HuH-7.5 (cell line): ENCODE measurements at regions not wholly inside any gene's neighbourhood (a gene's known extent, or its start where the extent isn't known, plus 50 kb on each side); places are given as distances from the start of the nearest gene placed in this dataset.

ENCODE experiments used
- DNase-seq: peaks from one replicate; pipeline ENCODE4 v3.0.0; 2011; ENCODE audit warnings: low spot score

DNA sequence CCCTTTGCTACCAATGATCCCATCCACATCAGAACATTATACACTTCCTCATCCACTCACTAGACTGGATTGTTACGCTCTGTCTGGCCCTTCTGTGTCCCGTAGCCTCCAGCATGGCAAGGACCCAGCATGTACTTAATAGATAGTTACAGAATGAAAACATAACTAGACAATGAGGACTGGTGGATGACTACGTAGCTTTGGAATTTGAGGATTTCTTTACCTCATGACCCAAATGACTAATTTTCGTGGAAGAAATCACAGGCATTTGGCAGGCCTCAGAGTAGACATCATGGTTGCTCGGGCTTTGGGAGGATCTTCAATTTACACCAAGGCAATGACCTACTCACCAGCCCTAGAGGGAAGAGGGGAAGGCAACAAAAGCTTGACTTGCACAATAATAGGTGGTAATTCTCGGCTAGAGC is 299.8 kb downstream of the TLE1 start:
- DNase-seq: no peak

DNA sequence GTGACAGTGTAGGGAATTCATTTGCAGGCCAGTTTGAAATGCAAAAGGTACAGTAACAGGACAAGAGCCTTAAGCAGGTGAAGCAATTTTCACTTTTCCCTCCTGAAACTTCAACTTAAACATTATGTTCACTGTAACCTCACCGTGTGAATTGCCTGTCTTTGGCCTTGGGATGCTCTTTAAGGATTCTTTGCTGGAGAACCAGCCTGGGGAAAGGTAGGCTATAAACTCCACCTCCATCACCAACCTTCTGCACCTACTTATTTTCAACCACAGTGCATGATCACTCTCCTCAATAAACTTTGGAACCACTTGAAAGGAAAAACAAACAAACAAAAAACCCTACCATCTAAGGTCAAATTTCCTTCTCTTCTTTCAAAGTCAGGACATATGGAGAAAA is 300.5 kb downstream of the TLE1 start:
- no peak for DNase-seq

DNA sequence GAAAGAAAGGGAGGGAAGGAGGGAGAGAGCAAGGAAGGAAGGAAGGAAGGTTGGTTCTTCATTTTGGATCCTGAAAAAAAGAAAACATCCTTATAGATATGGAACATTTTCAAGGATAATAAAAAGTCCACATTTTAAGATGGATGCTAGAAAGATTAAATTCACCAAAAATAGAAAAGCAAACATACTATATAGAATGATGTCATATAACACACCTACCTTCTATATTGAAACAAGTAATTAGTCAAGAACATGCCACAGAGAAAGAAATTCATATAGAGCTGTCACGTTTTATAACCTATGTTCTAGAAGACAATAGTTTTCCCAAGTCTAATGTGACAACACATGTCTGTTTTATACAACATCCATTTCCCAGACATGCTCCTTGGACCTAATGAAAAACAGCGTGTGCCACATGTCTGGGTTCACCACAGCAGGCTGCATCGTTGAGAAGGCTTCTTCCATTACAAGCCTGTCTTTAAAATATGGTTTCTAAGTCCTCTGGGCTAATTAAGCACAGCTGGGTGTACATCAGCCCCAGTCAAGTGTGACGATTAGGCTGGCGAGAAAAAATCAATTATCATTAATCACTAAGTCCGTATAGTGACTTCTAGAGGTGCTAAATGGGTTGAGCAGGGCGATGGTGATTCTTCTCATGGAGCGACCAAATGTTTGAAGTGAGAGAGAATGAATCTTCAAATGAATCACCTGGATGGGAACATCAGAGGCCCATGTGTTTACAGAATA is 301.8 kb downstream of the TLE1 start:
- DNase-seq: no peak

DNA sequence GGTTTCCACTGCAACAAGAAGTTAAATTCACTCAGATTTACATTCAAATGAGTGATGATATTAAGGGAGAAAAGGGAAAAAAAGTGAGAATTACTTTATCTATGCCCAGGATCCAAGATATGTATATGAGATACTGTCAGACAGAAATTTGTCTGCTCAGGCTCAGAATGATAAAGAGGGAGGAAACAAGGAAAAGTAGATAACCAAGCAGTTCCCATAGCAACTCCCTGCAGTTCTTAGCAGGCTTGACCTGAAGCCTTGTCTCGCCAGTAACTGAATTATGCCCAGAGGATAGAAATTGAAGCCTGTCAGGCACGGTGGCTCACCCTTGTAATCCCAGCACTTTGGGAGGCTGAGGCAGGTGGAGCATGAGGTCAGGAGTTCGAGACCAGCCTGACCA is 304.4 kb downstream of the TLE1 start:
- no peak for DNase-seq

DNA sequence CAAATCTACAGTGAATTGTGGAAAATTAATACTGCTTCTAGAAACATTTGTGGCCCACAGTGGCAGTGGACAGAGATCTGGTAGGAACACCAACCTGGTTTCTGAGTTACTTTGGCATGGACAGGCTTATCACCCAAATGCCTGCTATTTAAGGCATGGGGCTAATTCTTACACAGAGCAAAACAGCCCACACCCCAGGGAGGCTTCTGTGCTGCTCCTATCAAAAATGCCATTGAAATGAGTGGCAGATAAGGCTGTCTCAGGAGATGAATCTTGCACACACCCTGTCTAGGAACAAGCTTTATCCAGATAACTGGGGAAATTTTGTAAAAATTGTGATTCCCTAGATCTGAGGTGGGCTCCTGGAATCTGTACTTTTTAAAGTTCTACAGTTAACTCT is 307.1 kb downstream of the TLE1 start:
- DNase-seq: no peak

DNA sequence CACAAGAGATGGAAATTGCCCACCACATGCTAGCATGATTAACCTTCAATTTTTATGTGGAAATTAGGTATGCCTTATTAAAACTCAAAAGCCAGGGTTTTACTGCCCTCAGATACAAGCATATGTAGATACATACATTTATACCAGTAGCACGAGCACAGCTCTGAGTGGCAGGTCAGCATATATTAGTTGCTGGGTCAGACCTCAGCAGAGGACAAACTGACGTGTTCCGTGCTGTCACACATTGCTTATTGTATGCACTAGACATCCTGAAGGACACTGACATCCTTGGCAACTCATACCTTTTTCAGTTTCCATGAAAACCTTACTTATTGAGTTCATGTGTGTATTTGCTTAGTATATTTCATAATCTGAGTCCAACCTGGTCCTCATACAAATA is 307.7 kb downstream of the TLE1 start:
- no peak for DNase-seq

DNA sequence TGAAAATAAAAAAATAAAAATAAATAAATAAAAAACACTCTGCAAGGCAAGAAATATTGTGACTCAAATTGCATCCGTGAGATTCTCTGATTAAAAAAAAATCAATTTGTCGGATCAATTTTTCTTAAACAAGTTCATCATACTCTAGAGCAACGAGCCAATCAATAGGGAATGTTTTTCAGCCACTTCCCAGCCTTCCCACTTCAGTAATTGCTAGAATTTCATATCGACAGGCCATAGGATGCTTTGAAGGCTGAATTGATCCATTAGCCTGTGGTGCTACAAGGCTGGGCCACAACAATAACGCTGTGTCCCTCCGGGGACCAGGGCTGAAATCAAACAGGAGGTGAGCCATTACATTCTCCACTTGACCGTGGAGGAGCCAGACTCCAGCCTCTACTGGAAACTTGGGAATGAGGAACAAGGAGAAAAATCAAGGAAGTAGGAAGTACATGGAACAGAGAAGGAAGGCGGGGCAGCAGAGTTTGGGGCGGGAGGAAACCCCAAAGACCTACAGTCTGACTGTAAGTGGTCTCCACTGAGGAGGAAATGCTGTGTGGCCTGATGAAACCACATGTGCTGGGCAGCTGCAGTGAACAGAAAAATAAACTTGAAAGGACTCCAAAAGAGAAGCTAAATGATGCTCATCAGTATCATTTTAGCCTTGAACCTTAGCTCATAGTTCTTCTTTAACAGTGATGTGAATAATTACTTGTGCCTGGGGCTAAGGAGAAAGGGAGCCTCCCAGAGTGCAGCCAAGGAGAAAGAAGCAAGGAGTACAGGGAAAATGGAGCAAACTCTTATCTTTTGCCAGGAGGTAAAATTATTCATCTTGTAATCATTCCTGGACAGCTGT is 308.6 kb downstream of the TLE1 start:
- no peak for DNase-seq

DNA sequence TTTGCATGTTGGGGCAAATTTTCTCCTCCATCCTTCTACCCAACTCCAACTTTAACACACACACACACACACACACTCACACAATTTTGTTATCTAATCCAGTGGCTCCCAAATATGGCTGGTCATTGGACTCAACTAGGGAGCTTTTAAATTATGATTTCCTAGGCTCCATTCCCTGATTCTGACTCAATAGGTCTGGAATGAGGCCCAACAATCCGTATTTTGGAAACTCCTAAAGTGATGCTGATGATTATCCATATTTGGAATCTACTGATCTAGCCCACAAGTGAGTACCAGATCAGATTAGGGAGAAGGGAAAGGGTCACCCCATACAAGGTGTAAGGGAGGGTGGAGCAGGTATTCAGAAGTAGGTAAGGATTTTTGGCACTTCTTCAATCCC is 309.7 kb downstream of the TLE1 start:
- no peak for DNase-seq

DNA sequence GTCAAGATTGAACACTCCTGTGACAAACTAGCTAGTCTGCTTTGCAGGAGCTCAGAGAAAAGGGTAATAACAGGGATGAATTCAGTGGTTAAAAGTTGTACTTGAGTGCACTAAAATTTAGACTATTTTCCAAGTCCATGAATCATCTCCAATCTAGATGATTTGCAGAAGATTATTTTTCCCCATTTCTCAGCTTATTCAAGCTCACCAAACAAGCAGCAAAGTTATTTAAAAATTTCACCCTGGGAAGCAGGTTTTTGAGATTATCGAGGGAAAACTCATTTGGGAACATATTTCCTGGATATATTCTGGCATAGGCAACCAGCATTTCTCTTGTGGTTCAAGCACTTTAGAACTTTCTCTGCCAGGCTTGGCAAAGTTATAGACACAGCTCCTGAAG is 311.4 kb downstream of the TLE1 start:
- no peak for DNase-seq

DNA sequence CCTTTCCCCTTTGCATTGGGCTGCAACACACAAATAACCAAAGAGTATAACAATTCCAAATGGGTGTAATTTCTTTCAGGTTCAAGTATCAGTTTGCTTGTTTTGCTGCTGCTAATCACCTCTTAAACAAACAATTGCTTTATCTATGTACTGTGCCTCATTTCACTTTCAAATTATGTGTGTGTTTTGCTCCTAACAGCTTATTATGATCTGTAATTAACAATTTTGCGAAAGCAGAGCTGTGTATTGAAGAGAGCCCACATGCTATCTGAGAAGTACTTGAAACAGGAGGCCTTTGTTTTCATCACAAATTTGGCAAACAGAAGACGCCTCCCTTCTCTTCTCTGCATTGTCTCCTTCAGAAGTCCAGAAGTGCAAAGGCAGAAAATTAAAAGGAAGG is 312.0 kb downstream of the TLE1 start:
- no peak for DNase-seq

DNA sequence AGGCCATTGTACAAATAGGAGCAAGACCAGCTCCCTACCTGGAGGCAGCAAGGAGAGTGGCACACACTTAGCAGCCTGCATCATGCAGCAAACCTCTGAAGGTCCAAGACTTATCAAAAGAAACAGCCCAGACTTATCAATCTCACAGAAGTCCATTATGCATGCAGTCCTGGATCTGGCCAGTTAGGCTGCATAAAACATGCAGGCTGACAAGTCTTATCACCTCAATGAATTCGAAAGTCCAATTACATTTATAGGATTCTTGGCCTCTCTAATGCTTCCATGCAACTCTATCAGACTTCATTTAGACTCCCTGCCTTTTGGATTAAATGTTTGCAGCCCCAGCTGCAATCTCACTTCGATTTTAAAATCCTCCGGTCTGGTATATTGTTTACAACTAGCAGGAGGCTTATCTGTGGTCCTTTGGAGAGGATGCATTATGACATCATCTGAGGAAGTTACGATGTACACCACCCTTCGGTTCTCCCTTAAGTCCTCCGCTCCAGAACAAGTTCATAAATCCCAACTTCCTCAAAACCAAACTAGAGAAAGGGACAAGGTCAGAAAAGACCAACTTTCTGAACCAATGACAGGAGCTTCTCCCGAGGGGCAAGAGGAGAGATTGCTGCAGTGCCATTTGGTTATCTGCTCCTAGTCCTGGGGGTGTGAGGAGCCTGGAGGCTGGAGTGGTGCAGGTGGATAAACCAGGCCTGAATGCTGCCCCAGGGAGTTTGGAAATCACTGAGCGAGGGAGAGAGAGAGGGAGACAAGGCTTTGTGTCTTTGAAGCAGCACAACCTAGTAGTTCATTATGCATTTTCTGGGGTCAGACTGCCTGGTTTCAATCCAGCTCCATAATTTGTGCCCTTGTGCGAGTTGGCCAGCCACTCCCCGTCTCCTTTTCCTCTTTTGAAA is 313.9 kb downstream of the TLE1 start:
- no peak for DNase-seq

DNA sequence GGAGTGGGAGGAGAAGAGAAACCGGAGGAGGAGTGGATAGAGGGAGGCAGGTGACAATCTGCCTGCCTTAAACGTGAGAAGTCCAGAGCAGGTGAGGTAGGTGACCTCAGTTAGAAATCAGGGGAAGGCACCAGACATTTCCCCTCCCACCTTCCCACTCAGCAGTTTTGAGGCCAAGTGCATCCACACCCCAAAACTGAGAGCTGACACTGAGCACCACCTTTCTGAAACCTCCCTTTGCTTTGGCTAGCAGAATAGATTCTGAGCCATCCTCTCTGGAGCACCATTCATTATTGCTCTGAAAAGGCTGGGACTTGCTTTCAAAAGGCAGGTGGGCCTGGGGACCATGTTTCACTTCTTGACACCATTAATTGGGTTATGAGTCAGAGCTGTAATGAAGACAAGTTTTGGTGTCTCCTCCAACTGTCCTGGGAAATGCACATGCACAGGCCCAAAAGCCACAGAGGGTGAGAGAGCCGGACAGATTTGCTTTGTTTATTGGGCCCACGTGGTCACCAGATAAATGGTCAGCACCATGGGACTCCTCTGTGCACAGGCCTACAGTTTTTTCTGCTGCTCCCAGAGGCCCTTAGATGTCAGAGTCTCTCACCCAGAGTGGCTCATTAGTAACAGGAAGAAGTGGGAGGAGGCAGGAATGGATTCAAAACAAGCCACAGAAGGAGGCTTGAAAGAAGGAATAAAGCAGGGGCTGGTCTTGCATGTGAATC is 314.7 kb downstream of the TLE1 start:
- DNase-seq: no peak

DNA sequence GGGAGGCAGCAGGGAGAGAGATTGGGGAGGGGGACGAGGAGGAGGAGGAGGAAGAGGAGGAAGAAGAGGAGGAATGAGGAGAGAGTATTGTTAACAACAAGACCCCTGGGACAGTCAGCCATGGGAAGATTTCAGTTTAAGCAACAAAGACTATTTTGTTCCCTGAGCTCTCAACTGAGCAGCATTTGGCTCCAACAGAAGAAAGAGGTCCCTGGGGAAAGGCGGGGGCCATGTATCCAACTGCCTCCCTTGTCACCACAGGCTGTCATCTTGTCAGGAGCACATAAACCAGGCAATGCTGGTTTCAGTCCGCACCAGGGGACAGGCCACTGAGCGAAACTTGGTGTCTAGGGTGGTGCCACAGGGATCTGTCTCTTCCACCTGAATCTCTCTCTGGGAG is 316.1 kb downstream of the TLE1 start:
- DNase-seq: no peak

DNA sequence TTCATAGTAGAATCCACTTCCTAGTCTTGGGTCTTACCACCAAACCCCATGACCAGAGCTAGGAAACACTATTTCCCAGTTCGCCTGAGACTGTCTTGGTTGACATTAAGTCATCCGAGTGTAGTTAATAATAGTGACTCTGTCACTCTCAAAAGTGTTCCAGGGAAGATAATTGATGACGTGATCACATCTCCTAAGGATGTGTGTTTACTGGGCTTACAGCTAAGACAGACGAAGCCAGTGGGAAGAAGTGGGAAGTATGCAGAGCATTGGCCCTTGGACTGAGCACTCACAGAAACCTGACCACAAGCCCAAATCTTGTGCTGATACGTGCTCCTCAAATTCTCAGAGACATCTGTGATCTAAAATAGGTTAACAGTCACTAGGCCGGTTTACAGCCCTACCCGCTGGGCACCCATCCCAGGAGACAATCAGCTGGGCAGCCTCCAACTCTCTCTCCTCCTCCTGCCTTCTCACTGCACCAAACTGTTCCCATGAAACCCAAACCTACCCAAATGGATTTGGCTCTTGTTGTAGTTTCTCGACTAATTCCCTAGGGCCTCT is 316.6 kb downstream of the TLE1 start:
- no peak for DNase-seq

DNA sequence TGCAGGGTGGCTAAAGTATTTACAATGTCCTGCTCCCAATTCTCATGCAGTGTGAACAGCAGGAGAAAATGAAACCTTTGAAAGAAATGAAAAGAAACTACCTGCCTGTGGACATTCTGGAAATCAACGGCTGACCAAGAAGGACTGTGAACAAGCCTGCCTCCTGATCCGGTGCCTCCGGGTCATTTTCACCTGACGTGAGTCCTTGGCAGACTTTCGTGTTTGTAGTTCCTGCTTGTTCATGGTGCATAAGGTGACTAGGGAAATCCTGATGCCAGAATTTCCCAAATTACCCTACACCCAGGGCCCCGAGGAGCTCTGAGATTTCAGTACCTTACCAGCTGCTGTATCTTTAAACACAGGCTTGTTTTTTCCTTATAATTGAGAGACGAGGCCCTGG is 317.5 kb downstream of the TLE1 start:
- DNase-seq: no peak

DNA sequence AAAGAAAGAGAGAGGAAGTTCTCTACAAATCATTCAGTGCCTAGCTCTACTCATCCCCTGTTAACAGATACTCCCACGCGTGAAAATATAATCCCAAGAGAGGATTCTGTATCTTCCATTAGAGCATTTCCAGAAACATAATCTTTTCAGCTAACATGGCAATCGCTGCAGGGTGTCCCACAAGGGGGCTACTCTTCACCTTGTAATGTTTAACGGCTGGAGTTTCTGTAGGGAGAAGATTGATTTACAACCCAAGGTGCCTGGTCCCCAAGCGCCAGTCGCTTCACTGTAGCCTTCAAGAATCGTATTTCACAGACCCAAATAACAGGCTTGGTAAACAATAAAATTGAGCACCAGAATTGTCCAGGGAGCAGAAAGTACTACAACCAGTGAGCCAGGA is 318.7 kb downstream of the TLE1 start:
- DNase-seq: no peak

DNA sequence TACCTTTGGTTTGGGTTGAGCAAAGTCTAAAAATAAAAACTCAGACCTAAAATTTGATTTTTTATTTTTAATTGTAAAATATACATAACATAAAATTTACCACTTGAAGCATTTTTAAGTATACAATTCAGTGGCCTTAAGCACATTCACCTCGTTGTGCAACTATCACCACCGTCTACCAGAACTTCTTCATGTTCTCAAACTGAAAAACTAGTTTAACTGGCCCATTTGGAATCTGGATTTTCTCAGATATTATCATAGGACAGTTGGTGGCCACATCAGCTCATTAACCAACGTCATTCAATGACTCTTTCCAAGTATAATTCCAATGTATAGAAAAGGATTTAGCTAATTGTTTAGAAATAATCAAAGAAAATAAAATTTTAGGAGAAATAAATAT is 319.3 kb downstream of the TLE1 start:
- no peak for DNase-seq

DNA sequence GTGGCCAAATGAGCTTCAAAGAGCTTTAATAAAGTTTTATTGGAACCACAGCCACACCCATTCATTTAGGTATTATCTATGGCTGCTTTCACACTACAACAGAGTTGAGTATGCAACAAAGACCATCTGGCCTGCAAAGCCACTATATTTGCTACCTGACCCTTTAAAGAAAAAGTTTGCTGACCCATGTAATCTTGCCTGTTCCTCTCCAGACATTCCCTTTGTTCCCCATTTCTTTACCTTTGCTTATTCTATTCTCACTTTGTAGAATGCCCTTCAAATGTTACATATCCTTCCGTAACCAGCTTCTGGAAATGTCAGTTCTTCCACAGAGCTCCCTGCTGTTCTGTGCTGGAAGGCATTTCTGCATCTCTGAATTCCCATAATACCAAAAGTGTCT is 320.2 kb downstream of the TLE1 start:
- DNase-seq: no peak

DNA sequence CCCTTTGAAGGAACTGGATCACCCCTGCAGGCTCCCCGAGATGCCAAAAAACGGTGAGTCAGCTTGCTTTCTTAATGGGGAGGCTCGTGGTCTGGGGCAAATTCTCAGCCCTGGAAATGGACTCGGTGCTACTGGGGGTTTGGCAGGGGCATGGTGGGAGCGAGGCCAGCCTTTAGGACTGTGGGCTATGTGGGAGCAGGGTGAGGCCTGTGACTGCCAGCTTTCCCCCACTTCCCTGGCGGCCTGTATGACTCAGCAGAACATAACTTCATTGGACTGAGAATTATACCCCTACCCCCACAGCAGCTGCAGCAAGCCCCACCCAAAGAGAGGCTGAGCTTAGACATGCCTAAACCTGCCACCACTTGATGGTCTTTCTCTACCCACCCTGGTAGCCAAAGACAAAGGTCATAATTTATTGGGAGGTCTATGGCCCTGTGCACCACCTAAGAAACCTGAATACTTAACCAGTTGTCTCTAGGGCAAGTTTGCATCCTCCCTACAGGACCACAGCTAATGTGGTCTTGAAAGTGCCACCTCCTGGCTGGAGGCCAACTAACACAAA is 325.3 kb downstream of the TLE1 start:
- no peak for DNase-seq

DNA sequence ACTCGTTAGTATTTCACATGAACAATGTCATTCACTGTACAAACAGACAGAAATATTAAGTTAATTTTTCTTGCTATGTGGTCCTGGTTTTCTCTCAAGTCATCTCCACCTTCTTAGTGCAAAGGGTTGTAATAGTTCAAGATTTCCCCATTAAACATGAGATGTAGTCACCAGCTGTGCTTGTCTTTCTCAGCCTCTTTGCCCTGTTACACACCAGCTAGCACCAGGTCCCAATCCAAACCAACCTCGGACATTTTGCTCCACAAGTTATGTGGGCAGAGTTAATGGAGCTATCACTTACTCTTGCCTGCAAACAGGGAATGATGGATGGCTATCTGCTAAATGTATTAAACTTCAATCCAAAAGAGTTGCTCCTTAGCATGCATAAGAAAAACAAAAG is 328.1 kb downstream of the TLE1 start:
- no peak for DNase-seq

DNA sequence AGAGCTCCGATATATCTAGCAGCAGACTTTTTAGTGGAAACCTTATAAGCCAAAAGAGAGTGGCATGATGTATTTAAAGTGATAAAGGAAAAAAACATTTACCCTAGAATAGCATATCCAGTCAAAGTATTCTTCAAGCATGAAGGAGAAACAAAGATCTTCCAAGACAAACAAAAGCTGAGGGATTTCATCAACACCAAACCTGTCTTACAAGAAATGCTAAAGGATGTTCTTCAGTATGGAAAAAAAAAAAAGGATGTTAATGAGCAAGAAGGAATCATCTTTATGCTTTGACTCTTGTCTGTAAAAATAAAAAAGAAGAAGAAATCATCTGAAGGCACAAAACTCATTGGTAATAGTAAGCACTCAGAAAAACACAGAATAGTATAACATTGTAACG is 338.2 kb downstream of the TLE1 start:
- DNase-seq: no peak
